Karpas-422 (cell line): ENCODE measurements at regions not wholly inside any gene's neighbourhood (a gene's known extent, or its start where the extent isn't known, plus 50 kb on each side); places are given as distances from the start of the nearest gene placed in this dataset.

Experiments
- DNase-seq: peaks from one replicate; pipeline ENCODE4 v3.0.0-alpha.2; 2015
- H2AFZ ChIP-seq: fragments of 200-600 bp; sonication (generic); 2 replicates; pipeline ENCODE4 v1.6.1; 2014; ENCODE audit warnings: antibody characterized with exemption, low read length, mixed read lengths
- H3K27ac ChIP-seq: fragments of 200-600 bp; sonication (generic); 2 replicates; pipeline ENCODE4 v1.5.1; 2014; ENCODE audit warnings: mild to moderate bottlenecking, low read length, moderate library complexity
- H3K27me3 ChIP-seq: fragments of 200-600 bp; sonication (generic); 2 replicates; pipeline ENCODE4 v1.6.1; 2014; ENCODE audit warnings: low read length, mixed read lengths
- H3K36me3 ChIP-seq: fragments of 200-600 bp; sonication (generic); 2 replicates; pipeline ENCODE4 v1.6.1; 2014; ENCODE audit warnings: low read length, mixed read lengths; ENCODE audit not compliant: insufficient read depth
- H3K4me1 ChIP-seq: fragments of 200-600 bp; sonication (generic); 2 replicates; pipeline ENCODE4 v1.6.1; 2014; ENCODE audit warnings: mild to moderate bottlenecking, low read length, mixed read lengths
- H3K4me2 ChIP-seq: fragments of 200-600 bp; sonication (generic); 2 replicates; pipeline ENCODE4 v1.6.1; 2014; ENCODE audit warnings: low read length, low read depth, mild to moderate bottlenecking; ENCODE audit not compliant: poor library complexity, severe bottlenecking
- H3K4me3 ChIP-seq: fragments of 200-600 bp; sonication (generic); 2 replicates; pipeline ENCODE4 v1.5.1; 2014; ENCODE audit warnings: mild to moderate bottlenecking, antibody characterized with exemption, low read length, mixed read lengths
- H3K79me2 ChIP-seq: fragments of 200-600 bp; sonication (generic); 2 replicates; pipeline ENCODE4 v1.6.1; 2014; ENCODE audit warnings: mild to moderate bottlenecking, low read length, mixed read lengths
- H3K9ac ChIP-seq: fragments of 200-600 bp; sonication (generic); 2 replicates; pipeline ENCODE4 v1.6.0; 2014; ENCODE audit warnings: low read length
- H3K9me2 ChIP-seq: fragments of 200-600 bp; sonication (generic), shearing (Covaris generic); replicated peaks from 2 replicates; pipeline ENCODE4 v1.6.0; 2014; ENCODE audit warnings: mild to moderate bottlenecking, low read length, moderate library complexity; ENCODE audit not compliant: insufficient read depth
- H3K9me3 ChIP-seq: fragments of 300-700, 200-600 bp; sonication (generic); 2 replicates; pipeline ENCODE4 v1.6.1; 2014; ENCODE audit warnings: low read length, mixed read lengths
- H4K20me1 ChIP-seq: fragments of 200-600 bp; sonication (generic); 2 replicates; pipeline ENCODE4 v1.6.1; 2014; ENCODE audit warnings: mild to moderate bottlenecking, antibody characterized with exemption, low read length, low read depth; ENCODE audit not compliant: insufficient read depth

DNA sequence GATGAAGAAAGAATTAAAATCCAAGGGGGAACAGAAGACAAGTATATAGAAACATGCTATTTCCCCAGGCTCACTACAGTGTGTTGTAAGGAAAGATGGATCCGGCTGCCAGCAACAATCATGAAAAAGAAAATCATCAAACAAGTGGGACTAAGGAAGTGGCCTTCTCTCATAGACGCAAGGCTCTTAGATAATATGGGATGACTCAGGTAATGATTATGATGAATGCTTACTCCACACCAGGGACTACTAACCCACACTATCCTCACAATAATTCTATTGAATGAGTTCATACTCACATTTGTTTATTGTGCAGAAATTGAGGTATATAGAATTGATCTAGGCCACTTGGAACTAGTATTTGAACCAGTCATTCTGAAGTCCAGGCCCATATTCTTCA lies 111.2 kb upstream of the BET1 start:
- Histone ChIP-seq H3K79me2 (no peaks in the 10 kb centered on the region), H3K4me2 (no peak overlapping the region), H3K9me2 (no peaks in the 10 kb centered on the region), H3K4me3 (no peak overlapping the region), H3K27ac (no peak overlapping the region), H3K4me1 (no peaks in the 10 kb centered on the region), H3K27me3 (no peaks in the 10 kb centered on the region; the same call in 1 of the 2 replicates), H2AFZ (no peak overlapping the region), H3K9me3 (no peaks in the 10 kb centered on the region), H4K20me1 (no peaks in the 10 kb centered on the region), H3K9ac (no peak overlapping the region), H3K36me3 (no peaks in the 10 kb centered on the region)
- DNase-seq: no peak

DNA sequence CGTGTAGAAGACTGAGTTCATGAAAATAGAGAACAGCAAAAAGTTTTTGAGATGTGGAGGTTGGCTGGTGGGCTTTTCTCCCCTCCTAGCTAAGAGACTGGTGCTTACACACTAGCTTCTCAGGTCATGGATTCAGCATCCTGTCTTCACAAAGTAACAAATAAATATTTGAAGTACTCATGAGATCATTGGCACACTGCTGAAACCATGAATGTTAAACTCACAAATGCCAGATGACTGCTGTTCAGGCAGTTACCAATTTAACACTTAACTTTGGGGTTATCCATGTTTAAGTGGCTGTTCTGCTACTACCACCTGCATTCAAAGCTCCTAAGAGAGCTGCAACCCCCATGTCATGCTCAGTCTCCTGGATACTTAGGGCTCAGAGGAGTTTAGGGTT lies 119.0 kb upstream of the BET1 start:
- DNase-seq: no peak
- Histone ChIP-seq H3K36me3 (no peaks in the 10 kb centered on the region), H3K79me2 (no peaks in the 10 kb centered on the region), H3K9me2 (no peaks in the 10 kb centered on the region), H2AFZ (no peak overlapping the region), H3K9ac (no peak overlapping the region), H3K27ac (no peak overlapping the region), H3K4me3 (no peak overlapping the region), H3K27me3 (no peaks in the 10 kb centered on the region; the same call in 1 of the 2 replicates), H4K20me1 (no peaks in the 10 kb centered on the region), H3K4me2 (no peak overlapping the region), H3K4me1 (no peaks in the 10 kb centered on the region), H3K9me3 (no peaks in the 10 kb centered on the region)

DNA sequence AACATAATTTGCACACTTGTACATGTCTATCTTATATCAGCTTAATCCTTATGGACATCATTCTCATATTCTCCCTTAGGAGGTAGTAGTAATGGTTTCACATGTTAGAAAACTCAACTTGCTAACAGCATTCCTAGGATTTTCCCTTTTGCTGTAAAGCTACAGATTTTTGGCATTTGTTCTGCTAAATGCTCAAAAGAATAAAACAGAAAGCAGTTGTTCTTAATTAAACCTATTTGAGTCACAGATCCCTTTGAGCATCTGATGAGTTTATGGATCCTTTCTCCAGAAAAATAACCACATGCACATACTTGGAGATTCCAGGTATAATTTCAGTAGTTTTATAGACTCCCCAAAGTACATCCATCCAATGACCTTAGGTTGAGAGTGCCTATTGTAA lies 122.9 kb upstream of the BET1 start:
- Histone ChIP-seq H3K4me1 (no peaks in the 10 kb centered on the region), H3K36me3 (no peaks in the 10 kb centered on the region), H3K4me3 (no peak overlapping the region), H4K20me1 (no peaks in the 10 kb centered on the region), H3K27me3 (no peaks in the 10 kb centered on the region), H2AFZ (no peak overlapping the region), H3K79me2 (no peaks in the 10 kb centered on the region), H3K9me3 (no peaks in the 10 kb centered on the region), H3K9ac (no peak overlapping the region), H3K9me2 (no peaks in the 10 kb centered on the region), H3K27ac (no peak overlapping the region), H3K4me2 (no peak overlapping the region)
- DNase-seq: no peak

DNA sequence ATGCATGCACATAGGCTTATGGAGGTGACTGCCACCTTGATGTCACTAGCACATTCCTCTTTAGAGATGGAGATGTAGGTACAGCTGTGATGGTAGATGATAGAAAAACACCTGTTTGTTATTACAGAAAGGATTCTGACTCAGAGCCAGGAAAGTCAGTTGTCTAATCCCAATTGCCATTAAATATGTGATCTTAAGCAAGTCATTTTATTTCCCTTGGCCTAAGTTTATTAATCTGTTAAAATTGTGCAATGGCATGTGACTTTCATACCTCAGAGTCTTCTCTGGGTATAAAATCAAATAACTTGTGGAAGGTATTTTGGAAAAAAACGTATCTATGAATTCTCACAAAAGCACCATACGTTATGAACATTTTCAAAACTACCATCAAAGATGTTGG lies 123.9 kb upstream of the BET1 start:
- H3K4me1 ChIP-seq: no peaks in the 10 kb centered on the region
- no peaks in the 10 kb centered on the region for H3K27me3 ChIP-seq
- H3K9me2 ChIP-seq: no peaks in the 10 kb centered on the region
- H4K20me1 ChIP-seq: no peaks in the 10 kb centered on the region
- H3K36me3 ChIP-seq: no peaks in the 10 kb centered on the region
- no peaks in the 10 kb centered on the region for H3K9me3 ChIP-seq
- no peak overlapping the region for H2AFZ ChIP-seq
- H3K4me2 ChIP-seq: no peak overlapping the region
- H3K4me3 ChIP-seq: no peak overlapping the region
- no peaks in the 10 kb centered on the region for H3K79me2 ChIP-seq
- no peak overlapping the region for H3K9ac ChIP-seq
- no peak overlapping the region for H3K27ac ChIP-seq
- DNase-seq: no peak

DNA sequence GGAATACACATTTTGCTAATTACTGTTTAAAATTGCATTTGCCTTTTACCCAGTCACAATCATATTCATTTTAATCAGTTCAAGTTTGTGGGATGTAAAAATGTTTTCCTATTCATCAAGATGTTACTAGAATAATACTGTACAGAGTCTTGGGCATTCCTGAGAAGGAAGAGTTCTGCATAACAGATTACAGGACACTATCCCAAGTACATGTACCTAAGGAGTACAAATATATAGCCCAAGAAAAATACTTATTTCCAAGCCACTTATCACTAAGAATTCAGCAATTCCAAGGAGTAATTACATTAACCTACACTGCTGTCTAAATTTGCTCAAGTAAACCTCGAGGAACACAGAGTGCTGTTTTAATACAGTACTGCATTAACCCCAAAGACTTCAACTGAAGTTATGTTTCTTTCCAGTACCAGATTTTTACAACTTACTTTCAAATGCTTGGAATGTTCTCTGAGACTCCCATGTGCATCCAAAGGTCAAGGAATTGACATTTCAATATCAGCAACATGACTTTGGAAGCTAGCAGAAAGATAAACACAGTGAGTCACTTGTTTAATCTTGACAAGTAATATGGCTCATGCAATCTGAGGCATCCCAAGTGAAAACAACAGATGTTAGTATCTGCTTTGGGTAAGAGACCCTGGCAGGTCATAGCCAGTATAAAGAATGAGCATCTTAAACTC lies 125.4 kb upstream of the BET1 start:
- no peak overlapping the region for H3K27ac ChIP-seq
- DNase-seq: no peak
- no peak overlapping the region for H3K9ac ChIP-seq
- no peak overlapping the region for H2AFZ ChIP-seq
- H3K79me2 ChIP-seq: no peaks in the 10 kb centered on the region
- no peaks in the 10 kb centered on the region for H3K4me1 ChIP-seq
- H3K9me3 ChIP-seq: no peaks in the 10 kb centered on the region
- H3K4me3 ChIP-seq: no peak overlapping the region
- no peaks in the 10 kb centered on the region for H4K20me1 ChIP-seq
- H3K9me2 ChIP-seq: no peaks in the 10 kb centered on the region
- H3K4me2 ChIP-seq: no peak overlapping the region
- H3K27me3 ChIP-seq: no peaks in the 10 kb centered on the region
- no peaks in the 10 kb centered on the region for H3K36me3 ChIP-seq

DNA sequence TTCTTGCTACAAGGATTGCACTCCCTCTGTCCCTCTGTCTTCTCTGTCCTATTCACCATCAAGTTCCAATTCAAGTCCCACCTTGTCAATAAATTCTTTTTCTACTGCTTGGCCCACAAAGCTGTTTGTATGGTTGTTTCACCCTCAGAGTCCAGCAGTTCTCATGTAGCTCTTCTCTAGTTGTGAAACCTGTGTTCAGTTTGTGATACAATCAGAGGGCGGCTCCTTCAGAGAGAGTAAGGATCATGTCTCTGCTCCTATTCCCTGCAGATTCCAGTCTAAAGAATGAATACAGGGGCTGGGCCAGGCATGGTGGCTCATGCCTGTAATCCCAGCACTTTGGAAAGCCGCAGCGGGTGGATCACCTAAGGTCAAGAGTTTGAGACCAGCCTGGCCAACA lies 126.6 kb upstream of the BET1 start:
- no peaks in the 10 kb centered on the region for H4K20me1 ChIP-seq
- no peaks in the 10 kb centered on the region for H3K4me1 ChIP-seq
- H3K9ac ChIP-seq: no peak overlapping the region
- H3K36me3 ChIP-seq: no peaks in the 10 kb centered on the region
- no peaks in the 10 kb centered on the region for H3K79me2 ChIP-seq
- no peak overlapping the region for H3K4me2 ChIP-seq
- H3K4me3 ChIP-seq: no peak overlapping the region
- no peak overlapping the region for H2AFZ ChIP-seq
- DNase-seq: no peak
- no peaks in the 10 kb centered on the region for H3K9me3 ChIP-seq
- H3K9me2 ChIP-seq: no peaks in the 10 kb centered on the region
- no peak overlapping the region for H3K27ac ChIP-seq
- no peaks in the 10 kb centered on the region for H3K27me3 ChIP-seq

DNA sequence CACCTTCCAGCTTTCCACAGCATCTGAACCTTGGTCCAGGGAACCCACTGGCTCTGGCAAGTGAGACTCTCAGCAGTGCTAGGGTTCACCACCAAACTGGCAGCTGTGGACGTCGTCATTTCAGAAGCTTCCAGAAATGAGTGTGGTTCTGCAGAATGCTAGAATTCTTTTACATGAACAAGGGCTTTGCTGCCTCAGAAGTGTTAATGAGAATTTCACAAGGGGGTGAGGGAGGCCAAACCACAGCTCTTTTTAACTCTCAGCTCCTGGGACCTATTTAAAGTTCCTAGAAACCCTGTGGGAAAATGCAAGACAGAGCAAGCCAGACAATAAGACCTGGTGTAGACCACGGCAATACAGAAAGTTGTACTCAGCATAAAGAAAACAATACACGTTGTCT lies 129.3 kb upstream of the BET1 start:
- Histone ChIP-seq H3K9me2 (no peaks in the 10 kb centered on the region), H3K9me3 (no peaks in the 10 kb centered on the region), H3K27me3 (no peaks in the 10 kb centered on the region), H2AFZ (no peak overlapping the region), H4K20me1 (no peaks in the 10 kb centered on the region), H3K27ac (no peak overlapping the region), H3K4me2 (no peak overlapping the region), H3K4me3 (no peak overlapping the region), H3K36me3 (no peaks in the 10 kb centered on the region), H3K79me2 (no peaks in the 10 kb centered on the region), H3K9ac (no peak overlapping the region), H3K4me1 (no peaks in the 10 kb centered on the region)
- no peak for DNase-seq

DNA sequence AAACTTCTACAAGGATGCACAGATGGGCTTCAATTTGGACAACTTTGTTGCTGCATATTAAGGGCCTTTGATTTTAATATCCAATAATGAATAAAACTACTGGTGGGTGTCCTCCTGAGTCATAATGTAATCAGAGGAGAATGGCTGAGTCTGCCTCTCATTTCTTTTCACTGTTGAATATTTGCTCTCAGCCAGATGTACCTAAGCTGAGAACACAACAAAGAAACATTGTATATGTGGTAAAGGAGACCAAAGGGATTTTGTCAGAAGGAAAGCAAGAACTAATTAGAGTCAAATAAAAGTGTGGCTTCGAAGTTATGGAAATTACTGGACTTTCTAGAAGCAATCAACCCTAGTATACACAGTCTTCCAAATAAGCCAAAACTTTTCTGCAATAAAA lies 131.0 kb upstream of the BET1 start:
- H3K4me2 ChIP-seq: no peak overlapping the region
- H2AFZ ChIP-seq: no peak overlapping the region
- no peaks in the 10 kb centered on the region for H3K79me2 ChIP-seq
- H3K9ac ChIP-seq: no peak overlapping the region
- no peaks in the 10 kb centered on the region for H3K27me3 ChIP-seq
- no peak overlapping the region for H3K4me3 ChIP-seq
- H3K4me1 ChIP-seq: no peaks in the 10 kb centered on the region
- H3K36me3 ChIP-seq: no peaks in the 10 kb centered on the region
- H4K20me1 ChIP-seq: no peaks in the 10 kb centered on the region
- H3K27ac ChIP-seq: no peak overlapping the region
- no peaks in the 10 kb centered on the region for H3K9me2 ChIP-seq
- DNase-seq: no peak
- no peaks in the 10 kb centered on the region for H3K9me3 ChIP-seq

DNA sequence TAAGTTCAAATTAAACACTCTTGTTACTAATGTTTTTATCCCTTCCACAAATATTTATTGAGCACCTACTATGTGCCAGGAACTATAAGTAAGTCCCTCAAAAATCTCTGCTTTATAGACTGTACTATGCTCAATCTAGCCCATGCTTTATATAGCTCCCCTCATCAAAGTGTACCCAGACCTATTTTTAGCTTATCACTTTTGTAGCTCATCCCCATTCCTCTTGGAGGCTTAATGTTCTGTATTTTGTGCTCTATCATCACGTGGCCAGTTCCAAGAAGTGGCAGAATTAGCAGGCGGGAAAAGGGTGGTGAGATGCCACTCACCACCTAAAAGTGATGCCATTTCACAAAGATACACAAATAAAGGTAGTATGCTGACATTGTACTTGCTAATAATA lies 138.1 kb upstream of the BET1 start:
- Histone ChIP-seq H3K36me3 (no peaks in the 10 kb centered on the region), H3K27me3 (no peaks in the 10 kb centered on the region), H2AFZ (no peak overlapping the region), H3K4me2 (no peak overlapping the region), H3K9me2 (no peaks in the 10 kb centered on the region), H3K79me2 (no peaks in the 10 kb centered on the region), H3K9ac (no peak overlapping the region), H3K4me1 (no peaks in the 10 kb centered on the region), H3K9me3 (no peaks in the 10 kb centered on the region), H3K4me3 (no peak overlapping the region), H3K27ac (no peak overlapping the region), H4K20me1 (no peaks in the 10 kb centered on the region)
- no peak for DNase-seq
